GM23338 (cell line): ENCODE measurements at regions not wholly inside any gene's neighbourhood (a gene's known extent, or its start where the extent isn't known, plus 50 kb on each side); places are given as distances from the start of the nearest gene placed in this dataset.

Experiments used
- ATAC-seq: fragments of 200-7000 bp; cut with Tn5 transposase; 3 replicates; pipeline ENCODE4 v1.9.1; 2020
- DNase-seq: peaks from one replicate; pipeline ENCODE4 v3.0.0-alpha.2; 2015; ENCODE audit warnings: low spot score
- H2AFZ ChIP-seq: fragments of 200-600 bp; sonication (generic); 2 replicates; pipeline ENCODE4 v1.8.0; 2016; ENCODE audit warnings: antibody characterized with exemption, mild to moderate bottlenecking, moderate library complexity
- H3F3A ChIP-seq: fragments of 200-600 bp; sonication (generic); replicated peaks from 2 replicates; pipeline ENCODE4 v1.8.0; 2017; ENCODE audit warnings: antibody characterized with exemption, mixed run types, low read depth
- H3K27ac ChIP-seq: fragments of 200-600 bp; sonication (generic); 2 replicates; pipeline ENCODE4 v1.6.1; 2016; ENCODE audit warnings: low read depth
- H3K27me3 ChIP-seq: fragments of 200-600 bp; sonication (generic); 2 replicates; pipeline ENCODE4 v1.8.0; 2016; ENCODE audit warnings: mild to moderate bottlenecking, mixed run types, moderate library complexity; ENCODE audit not compliant: insufficient read depth
- H3K36me3 ChIP-seq: fragments of 200-600 bp; sonication (generic); 2 replicates; pipeline ENCODE4 v1.8.0; 2016; ENCODE audit warnings: mild to moderate bottlenecking; ENCODE audit not compliant: insufficient read depth
- H3K4me1 ChIP-seq: fragments of 200-600 bp; sonication (generic); 2 replicates; pipeline ENCODE4 v1.8.0; 2016; ENCODE audit warnings: mild to moderate bottlenecking, moderate library complexity; ENCODE audit not compliant: insufficient read depth
- H3K4me2 ChIP-seq: fragments of 200-600 bp; sonication (generic); 2 replicates; pipeline ENCODE4 v1.7.1; 2017; ENCODE audit warnings: mixed run types
- H3K4me3 ChIP-seq: fragments of 200-600 bp; sonication (generic); 2 replicates; pipeline ENCODE4 v1.6.1; 2016; ENCODE audit warnings: mixed run types
- H3K79me2 ChIP-seq: fragments of 200-600 bp; sonication (generic); replicated peaks from 2 replicates; pipeline ENCODE4 v1.8.0; 2017; ENCODE audit warnings: mild to moderate bottlenecking; ENCODE audit not compliant: insufficient read depth
- H3K9me2 ChIP-seq: fragments of 200-600 bp; sonication (generic); 2 replicates; pipeline ENCODE4 v1.8.0; 2017; ENCODE audit not compliant: insufficient read depth
- H4K20me1 ChIP-seq: fragments of 200-600 bp; sonication (generic); replicated peaks from 2 replicates; pipeline ENCODE4 v1.8.0; 2017; ENCODE audit warnings: mild to moderate bottlenecking; ENCODE audit not compliant: insufficient read depth
- H3K27ac Mint-ChIP-seq: 2 replicates; pipeline ENCODE4 v1.8.0; 2020; ENCODE audit warnings: inconsistent platforms, mild to moderate bottlenecking, moderate library complexity, mixed read lengths
- H3K27me3 Mint-ChIP-seq: 3 replicates; pipeline ENCODE4 v1.8.0; 2022; ENCODE audit warnings: low read depth, mild to moderate bottlenecking, moderate library complexity, mixed read lengths, inconsistent platforms; ENCODE audit not compliant: insufficient read depth, poor library complexity
- H3K36me3 Mint-ChIP-seq: 3 replicates; pipeline ENCODE4 v1.8.0; 2021; ENCODE audit warnings: low read depth, mild to moderate bottlenecking, inconsistent platforms, moderate library complexity, mixed read lengths
- H3K4me1 Mint-ChIP-seq: 3 replicates; pipeline ENCODE4 v1.8.0; 2020; ENCODE audit warnings: mild to moderate bottlenecking, inconsistent platforms, mixed read lengths
- H3K4me3 Mint-ChIP-seq: 3 replicates; pipeline ENCODE4 v1.8.0; 2021; ENCODE audit warnings: moderate library complexity, mild to moderate bottlenecking, inconsistent platforms, mixed read lengths
- H3K9me3 Mint-ChIP-seq: 3 replicates; pipeline ENCODE4 v1.8.0; 2020; ENCODE audit warnings: moderate library complexity, mild to moderate bottlenecking, inconsistent platforms, mixed read lengths
- CREB1 ChIP-seq: fragments of 250-450 bp; sonication (Bioruptor Pico); IDR thresholded peaks from 2 replicates; pipeline ENCODE4 v1.5.0; 2020; ENCODE audit warnings: low read depth, mild to moderate bottlenecking, moderate library complexity
- CTCF ChIP-seq, 2 experiments: fragments of 200-600 bp in 1 of 2; sonication (generic) in 1 of 2; conservative IDR thresholded peaks; 2 replicates each; pipeline versions ENCODE4 v1.5.1 to v1.6.1; 2016 to 2017; ENCODE audit warnings: antibody characterized with exemption in 2 of 2, low read depth in 2 of 2, mild to moderate bottlenecking in 2 of 2, moderate library complexity in 1 of 2
- ETS1 ChIP-seq: IDR thresholded peaks from 2 replicates; pipeline ENCODE4 v1.6.1; 2016; ENCODE audit warnings: antibody characterized with exemption
- EZH2 ChIP-seq: fragments of 200-600 bp; sonication (generic); IDR thresholded peaks from one replicate; pipeline ENCODE4 v1.8.0; 2017; ENCODE audit warnings: antibody characterized with exemption, mild to moderate bottlenecking, low read depth; ENCODE audit not compliant: unreplicated experiment
- EZH2phosphoT487 ChIP-seq: fragments of 200-600 bp; sonication (generic); IDR thresholded peaks from one replicate; pipeline ENCODE4 v1.8.1; 2018; ENCODE audit warnings: antibody characterized with exemption; ENCODE audit not compliant: unreplicated experiment
- NANOG ChIP-seq: IDR thresholded peaks from 2 replicates; pipeline ENCODE4 v1.6.1; 2016; ENCODE audit warnings: antibody characterized with exemption, borderline replicate concordance
- POLR2AphosphoS5 ChIP-seq: IDR thresholded peaks from 2 replicates; pipeline ENCODE4 v1.6.1; 2016; ENCODE audit warnings: antibody characterized with exemption, low read depth
- REST ChIP-seq: IDR thresholded peaks from one replicate; pipeline ENCODE4 v1.6.1; 2018; ENCODE audit warnings: antibody characterized with exemption; ENCODE audit not compliant: unreplicated experiment
- STAT1 ChIP-seq: IDR thresholded peaks from one replicate; pipeline ENCODE4 v1.6.1; 2016; ENCODE audit warnings: antibody characterized with exemption; ENCODE audit not compliant: unreplicated experiment
- TF ChIP-seq, protein P1 (sequence below): fragments of 250-450 bp; sonication (Bioruptor Pico); IDR thresholded peaks from 2 replicates; pipeline ENCODE4 v1.5.0; 2020; ENCODE audit warnings: mild to moderate bottlenecking, moderate library complexity

DNA sequence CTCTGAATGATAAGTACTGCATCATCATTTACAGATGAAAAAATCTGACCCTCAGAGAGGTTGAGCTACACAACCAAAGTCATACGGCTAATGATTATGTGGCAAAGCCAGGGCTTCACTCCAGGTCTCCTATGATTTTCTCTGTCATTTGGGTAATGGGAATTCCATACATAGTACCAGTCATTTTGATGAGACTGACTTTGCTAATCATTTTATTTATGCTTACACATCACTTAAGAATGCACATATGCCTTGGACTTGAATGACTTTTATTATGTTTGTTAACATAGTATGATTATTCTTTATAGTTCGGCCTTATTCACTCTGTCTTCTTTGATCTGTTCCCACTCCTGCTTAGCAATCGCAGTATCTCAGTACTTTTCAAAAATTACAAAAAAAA is 255.1 kb upstream of the GPRIN3 start:
- TF ChIP-seq STAT1 (no peak), EZH2 (no peak), REST (no peak), CREB1 (CRISPR knock-in tag) (no peak), ETS1 (no peak), CTCF (conservative IDR thresholded peaks at IDR 0.05; ENCODE audit: low read depth in 2 of 2) (no peak), EZH2phosphoT487 (no peak)
- H3K9me2 ChIP-seq: no peaks in the 10 kb centered on the region
- no peak overlapping the region for H3K4me3 Mint-ChIP-seq
- H3K79me2 ChIP-seq: no peaks in the 10 kb centered on the region
- peaks cover 10% of the 10 kb centered on the region; the same call in 1 of the 2 replicates for H3K4me1 ChIP-seq
- no peaks in the 10 kb centered on the region for H3K36me3 Mint-ChIP-seq
- H3K27ac Mint-ChIP-seq: no peak overlapping the region
- no peak overlapping the region for H3K4me2 ChIP-seq
- DNase-seq: no peak
- H3K9me3 Mint-ChIP-seq: no peaks in the 10 kb centered on the region
- H3K27me3 ChIP-seq: no peaks in the 10 kb centered on the region
- no peak for ATAC-seq
- no peak overlapping the region for H3K27ac ChIP-seq
- H3K4me3 ChIP-seq: no peak overlapping the region
- peaks cover 23% of the 10 kb centered on the region for H3K4me1 Mint-ChIP-seq
- no peaks in the 10 kb centered on the region for H3K36me3 ChIP-seq
- no peak overlapping the region for H2AFZ ChIP-seq
- H4K20me1 ChIP-seq: no peaks in the 10 kb centered on the region
- no peaks in the 10 kb centered on the region for H3F3A ChIP-seq
- H3K27me3 Mint-ChIP-seq: peaks cover 8% of the 10 kb centered on the region

DNA sequence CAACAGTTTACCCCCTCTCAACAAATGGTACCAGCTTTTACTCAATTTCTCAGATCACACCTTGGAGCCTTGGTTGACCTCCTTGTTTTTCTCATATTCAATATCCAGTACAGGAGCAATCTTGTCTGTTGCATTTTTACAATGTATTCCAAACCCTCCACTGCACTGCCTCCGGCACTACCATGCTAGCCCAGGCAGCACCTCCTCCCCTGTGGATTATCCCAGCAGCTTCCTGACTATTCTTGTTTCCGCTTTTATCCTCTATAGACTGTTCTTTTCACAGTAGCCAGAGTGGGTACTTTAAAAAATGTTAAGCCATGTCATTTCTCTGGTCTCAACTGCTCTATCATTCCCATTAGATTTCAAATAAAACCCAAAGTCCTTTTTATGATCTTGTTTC is 253.4 kb upstream of the GPRIN3 start:
- ATAC-seq: peak; percentile 65
- Mint-ChIP-seq H3K4me3 (no peak overlapping the region), H3K27ac (no peak overlapping the region), H3K36me3 (no peaks in the 10 kb centered on the region), H3K4me1 (peaks cover 23% of the 10 kb centered on the region), H3K9me3 (no peaks in the 10 kb centered on the region), H3K27me3 (peaks cover 7% of the 10 kb centered on the region)
- Histone ChIP-seq H2AFZ (no peak overlapping the region), H3K36me3 (no peaks in the 10 kb centered on the region), H3K9me2 (no peaks in the 10 kb centered on the region), H3K4me2 (no peak overlapping the region), H3K27ac (no peak overlapping the region), H3F3A (no peaks in the 10 kb centered on the region), H4K20me1 (no peaks in the 10 kb centered on the region), H3K4me1 (peaks cover 10% of the 10 kb centered on the region; the same call in 1 of the 2 replicates), H3K4me3 (no peak overlapping the region), H3K27me3 (no peaks in the 10 kb centered on the region), H3K79me2 (no peaks in the 10 kb centered on the region)
- DNase-seq: no peak
- no peak for TF ChIP-seq NANOG
- TF ChIP-seq, protein P1, sequence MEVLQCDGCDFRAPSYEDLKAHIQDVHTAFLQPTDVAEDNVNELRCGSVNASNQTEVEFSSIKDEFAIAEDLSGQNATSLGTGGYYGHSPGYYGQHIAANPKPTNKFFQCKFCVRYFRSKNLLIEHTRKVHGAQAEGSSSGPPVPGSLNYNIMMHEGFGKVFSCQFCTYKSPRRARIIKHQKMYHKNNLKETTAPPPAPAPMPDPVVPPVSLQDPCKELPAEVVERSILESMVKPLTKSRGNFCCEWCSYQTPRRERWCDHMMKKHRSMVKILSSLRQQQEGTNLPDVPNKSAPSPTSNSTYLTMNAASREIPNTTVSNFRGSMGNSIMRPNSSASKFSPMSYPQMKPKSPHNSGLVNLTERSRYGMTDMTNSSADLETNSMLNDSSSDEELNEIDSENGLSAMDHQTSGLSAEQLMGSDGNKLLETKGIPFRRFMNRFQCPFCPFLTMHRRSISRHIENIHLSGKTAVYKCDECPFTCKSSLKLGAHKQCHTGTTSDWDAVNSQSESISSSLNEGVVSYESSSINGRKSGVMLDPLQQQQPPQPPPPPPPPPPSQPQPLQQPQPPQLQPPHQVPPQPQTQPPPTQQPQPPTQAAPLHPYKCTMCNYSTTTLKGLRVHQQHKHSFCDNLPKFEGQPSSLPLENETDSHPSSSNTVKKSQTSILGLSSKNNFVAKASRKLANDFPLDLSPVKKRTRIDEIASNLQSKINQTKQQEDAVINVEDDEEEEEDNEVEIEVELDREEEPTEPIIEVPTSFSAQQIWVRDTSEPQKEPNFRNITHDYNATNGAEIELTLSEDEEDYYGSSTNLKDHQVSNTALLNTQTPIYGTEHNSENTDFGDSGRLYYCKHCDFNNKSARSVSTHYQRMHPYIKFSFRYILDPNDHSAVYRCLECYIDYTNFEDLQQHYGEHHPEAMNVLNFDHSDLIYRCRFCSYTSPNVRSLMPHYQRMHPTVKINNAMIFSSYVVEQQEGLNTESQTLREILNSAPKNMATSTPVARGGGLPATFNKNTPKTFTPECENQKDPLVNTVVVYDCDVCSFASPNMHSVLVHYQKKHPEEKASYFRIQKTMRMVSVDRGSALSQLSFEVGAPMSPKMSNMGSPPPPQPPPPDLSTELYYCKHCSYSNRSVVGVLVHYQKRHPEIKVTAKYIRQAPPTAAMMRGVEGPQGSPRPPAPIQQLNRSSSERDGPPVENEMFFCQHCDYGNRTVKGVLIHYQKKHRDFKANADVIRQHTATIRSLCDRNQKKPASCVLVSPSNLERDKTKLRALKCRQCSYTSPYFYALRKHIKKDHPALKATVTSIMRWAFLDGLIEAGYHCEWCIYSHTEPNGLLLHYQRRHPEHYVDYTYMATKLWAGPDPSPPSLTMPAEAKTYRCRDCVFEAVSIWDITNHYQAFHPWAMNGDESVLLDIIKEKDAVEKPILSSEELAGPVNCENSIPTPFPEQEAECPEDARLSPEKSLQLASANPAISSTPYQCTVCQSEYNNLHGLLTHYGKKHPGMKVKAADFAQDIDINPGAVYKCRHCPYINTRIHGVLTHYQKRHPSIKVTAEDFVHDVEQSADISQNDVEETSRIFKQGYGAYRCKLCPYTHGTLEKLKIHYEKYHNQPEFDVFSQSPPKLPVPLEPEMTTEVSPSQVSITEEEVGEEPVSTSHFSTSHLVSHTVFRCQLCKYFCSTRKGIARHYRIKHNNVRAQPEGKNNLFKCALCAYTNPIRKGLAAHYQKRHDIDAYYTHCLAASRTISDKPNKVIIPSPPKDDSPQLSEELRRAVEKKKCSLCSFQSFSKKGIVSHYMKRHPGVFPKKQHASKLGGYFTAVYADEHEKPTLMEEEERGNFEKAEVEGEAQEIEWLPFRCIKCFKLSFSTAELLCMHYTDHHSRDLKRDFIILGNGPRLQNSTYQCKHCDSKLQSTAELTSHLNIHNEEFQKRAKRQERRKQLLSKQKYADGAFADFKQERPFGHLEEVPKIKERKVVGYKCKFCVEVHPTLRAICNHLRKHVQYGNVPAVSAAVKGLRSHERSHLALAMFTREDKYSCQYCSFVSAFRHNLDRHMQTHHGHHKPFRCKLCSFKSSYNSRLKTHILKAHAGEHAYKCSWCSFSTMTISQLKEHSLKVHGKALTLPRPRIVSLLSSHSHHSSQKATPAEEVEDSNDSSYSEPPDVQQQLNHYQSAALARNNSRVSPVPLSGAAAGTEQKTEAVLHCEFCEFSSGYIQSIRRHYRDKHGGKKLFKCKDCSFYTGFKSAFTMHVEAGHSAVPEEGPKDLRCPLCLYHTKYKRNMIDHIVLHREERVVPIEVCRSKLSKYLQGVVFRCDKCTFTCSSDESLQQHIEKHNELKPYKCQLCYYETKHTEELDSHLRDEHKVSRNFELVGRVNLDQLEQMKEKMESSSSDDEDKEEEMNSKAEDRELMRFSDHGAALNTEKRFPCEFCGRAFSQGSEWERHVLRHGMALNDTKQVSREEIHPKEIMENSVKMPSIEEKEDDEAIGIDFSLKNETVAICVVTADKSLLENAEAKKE (CRISPR knock-in tag): no peak
- TF ChIP-seq EZH2: no peak
- TF ChIP-seq CREB1 (CRISPR knock-in tag): no peak
- TF ChIP-seq STAT1: no peak
- TF ChIP-seq POLR2AphosphoS5: no peak
- TF ChIP-seq EZH2phosphoT487: no peak
